ENCODE measurements at regions not wholly inside any gene's neighbourhood (a gene's known extent, or its start where the extent isn't known, plus 50 kb on each side); places are given as distances from the start of the nearest gene placed in this dataset.

GRCh38 chr14:105817971-105818711 is 291.8 kb downstream of the TMEM121 start:
- Histone ChIP-seq H3K4me3 (replicated peaks in 1 of 4; ENCODE audit: control extremely low read depth in 1 of 4, insufficient read depth in 1 of 4, low read depth in 3 of 4, low read length in 4 of 4) (no peak overlapping the region), H3K79me2 (ENCODE audit: control insufficient read depth, insufficient read depth, low read length) (no peaks in the 10 kb centered on the region), H2AFZ (ENCODE audit: low read length) (no peak overlapping the region), H3K27ac (ENCODE audit: insufficient read depth, low read length) (no peak overlapping the region), H3K36me3 (ENCODE audit: control insufficient read depth, insufficient read depth, low read length) (no peaks in the 10 kb centered on the region), H3K4me1 (ENCODE audit: control insufficient read depth, extremely low read depth, insufficient read depth, low read length) (no peaks in the 10 kb centered on the region), H3K9ac (ENCODE audit: insufficient read depth, low read length) (no peak overlapping the region), H3K27me3 (ENCODE audit: control insufficient read depth, insufficient read depth, low read length) (no peaks in the 10 kb centered on the region), H3K4me2 (ENCODE audit: extremely low read depth, insufficient read depth, low read length) (no peak overlapping the region), H4K20me1 (ENCODE audit: control insufficient read depth, extremely low read depth, insufficient read depth, low read length) (no peaks in the 10 kb centered on the region), H3K9me3 (ENCODE audit: control insufficient read depth, insufficient read depth, low read depth, low read length) (no peaks in the 10 kb centered on the region)
- TF ChIP-seq EZH2 (IDR thresholded peaks at IDR 0.05; ENCODE audit: low read length, missing control alignments) (no peak), CTCF (conservative IDR thresholded peaks at IDR 0.05 in 1 of 2, IDR thresholded peaks at IDR 0.05 in 1 of 2; ENCODE audit: low read depth in 1 of 2, low read length in 2 of 2) (no peak)
- DNase-seq (ENCODE audit: low read depth in 2 of 2) = no peak

DNA sequence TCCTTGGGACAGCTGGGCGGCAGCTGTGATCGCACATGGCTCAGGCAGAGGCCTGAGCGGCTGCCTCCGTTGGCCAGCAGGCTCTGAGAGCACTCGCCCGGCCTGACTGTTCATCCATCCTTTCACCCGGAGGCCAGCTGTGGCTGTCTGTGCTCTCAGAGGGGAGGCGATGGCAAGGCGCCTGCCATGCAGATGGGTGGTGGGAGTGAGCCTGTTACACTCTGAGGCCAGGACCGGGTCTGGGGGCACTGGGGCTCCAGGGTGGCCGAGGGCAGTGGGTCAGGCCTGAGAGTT is 292.3 kb downstream of the TMEM121 start:
- no peaks in the 10 kb centered on the region for H3K79me2 ChIP-seq (ENCODE audit: control insufficient read depth, insufficient read depth, low read length)
- TF ChIP-seq CTCF (conservative IDR thresholded peaks at IDR 0.05 in 1 of 2, IDR thresholded peaks at IDR 0.05 in 1 of 2; ENCODE audit: low read depth in 1 of 2, low read length in 2 of 2) (no peak), EZH2 (IDR thresholded peaks at IDR 0.05; ENCODE audit: low read length, missing control alignments) (no peak)
- H2AFZ ChIP-seq (ENCODE audit: low read length) = no peak overlapping the region
- no peak for DNase-seq (ENCODE audit: low read depth in 2 of 2)
- H3K9ac ChIP-seq (ENCODE audit: insufficient read depth, low read length) = no peak overlapping the region
- no peaks in the 10 kb centered on the region for H3K4me1 ChIP-seq (ENCODE audit: control insufficient read depth, extremely low read depth, insufficient read depth, low read length)
- H3K27me3 ChIP-seq (ENCODE audit: control insufficient read depth, insufficient read depth, low read length) = no peaks in the 10 kb centered on the region
- no peak overlapping the region for H3K4me2 ChIP-seq (ENCODE audit: extremely low read depth, insufficient read depth, low read length)
- H3K27ac ChIP-seq (ENCODE audit: insufficient read depth, low read length) = no peak overlapping the region
- H3K4me3 ChIP-seq (replicated peaks in 1 of 4; ENCODE audit: control extremely low read depth in 1 of 4, insufficient read depth in 1 of 4, low read depth in 3 of 4, low read length in 4 of 4) = no peak overlapping the region
- no peaks in the 10 kb centered on the region for H3K9me3 ChIP-seq (ENCODE audit: control insufficient read depth, insufficient read depth, low read depth, low read length)
- no peaks in the 10 kb centered on the region for H3K36me3 ChIP-seq (ENCODE audit: control insufficient read depth, insufficient read depth, low read length)
- H4K20me1 ChIP-seq (ENCODE audit: control insufficient read depth, extremely low read depth, insufficient read depth, low read length) = no peaks in the 10 kb centered on the region

DNA sequence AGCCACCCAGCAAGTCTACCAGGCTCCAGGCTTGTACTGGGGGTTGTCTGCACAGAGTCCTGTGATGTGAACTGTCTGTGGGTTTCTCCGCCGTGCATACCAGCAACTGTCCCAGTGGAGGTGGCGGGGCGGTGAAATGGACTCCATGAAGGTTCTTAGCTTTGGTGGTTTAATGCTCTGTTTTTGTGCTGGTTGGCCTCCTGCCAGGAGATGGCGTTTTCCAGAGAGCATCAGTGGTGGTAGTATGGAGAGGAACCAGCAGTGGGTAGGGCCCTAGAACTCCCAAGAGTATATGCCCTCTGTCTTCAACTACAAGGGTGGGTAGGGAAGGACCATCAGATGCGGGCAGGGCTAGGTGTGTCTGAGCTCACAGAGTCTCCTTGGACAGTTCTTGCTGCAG is 303.8 kb downstream of the TMEM121 start:
- Histone ChIP-seq H3K9me3 (ENCODE audit: control insufficient read depth, insufficient read depth, low read depth, low read length) (no peaks in the 10 kb centered on the region), H3K27ac (ENCODE audit: insufficient read depth, low read length) (no peak overlapping the region), H3K4me2 (ENCODE audit: extremely low read depth, insufficient read depth, low read length) (no peak overlapping the region), H3K4me3 (replicated peaks in 1 of 4; ENCODE audit: control extremely low read depth in 1 of 4, insufficient read depth in 1 of 4, low read depth in 3 of 4, low read length in 4 of 4) (no peak overlapping the region), H3K79me2 (ENCODE audit: control insufficient read depth, insufficient read depth, low read length) (no peaks in the 10 kb centered on the region), H3K4me1 (ENCODE audit: control insufficient read depth, extremely low read depth, insufficient read depth, low read length) (no peaks in the 10 kb centered on the region), H3K27me3 (ENCODE audit: control insufficient read depth, insufficient read depth, low read length) (no peaks in the 10 kb centered on the region), H4K20me1 (ENCODE audit: control insufficient read depth, extremely low read depth, insufficient read depth, low read length) (no peaks in the 10 kb centered on the region), H3K36me3 (ENCODE audit: control insufficient read depth, insufficient read depth, low read length) (no peaks in the 10 kb centered on the region), H3K9ac (ENCODE audit: insufficient read depth, low read length) (no peak overlapping the region), H2AFZ (ENCODE audit: low read length) (no peak overlapping the region)
- no peak for TF ChIP-seq EZH2 (IDR thresholded peaks at IDR 0.05; ENCODE audit: low read length, missing control alignments)
- no peak for TF ChIP-seq CTCF (conservative IDR thresholded peaks at IDR 0.05 in 1 of 2, IDR thresholded peaks at IDR 0.05 in 1 of 2; ENCODE audit: low read depth in 1 of 2, low read length in 2 of 2)
- DNase-seq (ENCODE audit: low read depth in 2 of 2) = no peak
